Stimulated activated memory B cell treated with anti-CD40 and anti-IgM and Interleukin-4, amounts not matched to agents 10 μg/mL and 1 μg/mL and 100 μg/mL, for 72 hours (primary cell): ENCODE measurements at regions not wholly inside any gene's neighbourhood (a gene's known extent, or its start where the extent isn't known, plus 50 kb on each side); places are given as distances from the start of the nearest gene placed in this dataset.

ENCODE experiments used
- ATAC-seq: fragments of 150-1000 bp; cut with Tn5 transposase; 2 replicates; pipeline ENCODE4 v1.10.0; 2021
- H3K27ac Mint-ChIP-seq: one replicate; pipeline ENCODE4 v1.8.0; 2022; ENCODE audit warnings: mild to moderate bottlenecking, mixed read lengths
- H3K27me3 Mint-ChIP-seq: one replicate; pipeline ENCODE4 v1.8.0; 2022; ENCODE audit warnings: mixed read lengths
- H3K36me3 Mint-ChIP-seq: one replicate; pipeline ENCODE4 v1.8.0; 2022; ENCODE audit warnings: mixed read lengths
- H3K4me1 Mint-ChIP-seq: one replicate; pipeline ENCODE4 v1.8.0; 2022; ENCODE audit warnings: mixed read lengths
- H3K4me3 Mint-ChIP-seq: one replicate; pipeline ENCODE4 v1.8.0; 2022; ENCODE audit warnings: mild to moderate bottlenecking, moderate library complexity, mixed read lengths
- H3K9me3 Mint-ChIP-seq: one replicate; pipeline ENCODE4 v1.8.0; 2022; ENCODE audit warnings: mixed read lengths

GRCh38 chr9:25260046-25260445, 418.2 kb downstream of the TUSC1 start:
- no peak for ATAC-seq
- H3K27ac Mint-ChIP-seq = no peak overlapping the region
- no peaks in the 10 kb centered on the region for H3K4me1 Mint-ChIP-seq
- H3K27me3 Mint-ChIP-seq = no peaks in the 10 kb centered on the region
- H3K36me3 Mint-ChIP-seq = no peaks in the 10 kb centered on the region
- no peak overlapping the region for H3K4me3 Mint-ChIP-seq
- H3K9me3 Mint-ChIP-seq = peaks cover 3% of the 10 kb centered on the region

DNA sequence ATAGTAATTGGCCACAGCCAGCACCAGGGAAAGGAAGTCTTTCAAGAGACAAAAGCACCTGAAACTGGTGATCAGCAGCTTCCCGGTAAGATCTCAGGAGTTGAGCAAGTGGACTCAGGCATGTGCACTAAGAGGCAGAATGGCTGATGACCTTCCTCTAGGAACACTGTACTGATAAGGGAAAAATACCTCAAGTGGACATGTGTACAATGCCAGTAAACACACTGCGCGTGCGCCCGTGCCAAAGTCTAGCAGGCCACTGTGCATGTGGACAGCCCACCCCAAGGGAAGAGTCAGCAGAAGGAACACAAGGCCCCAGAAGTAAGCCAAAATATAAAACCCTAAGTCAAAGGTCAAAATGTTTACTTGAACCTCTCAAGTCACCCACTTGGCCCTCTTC, 423.0 kb downstream of the TUSC1 start:
- Mint-ChIP-seq H3K9me3 (no peaks in the 10 kb centered on the region), H3K36me3 (no peaks in the 10 kb centered on the region), H3K4me1 (no peaks in the 10 kb centered on the region), H3K27ac (no peak overlapping the region), H3K4me3 (no peak overlapping the region), H3K27me3 (no peaks in the 10 kb centered on the region)
- no peak for ATAC-seq

DNA sequence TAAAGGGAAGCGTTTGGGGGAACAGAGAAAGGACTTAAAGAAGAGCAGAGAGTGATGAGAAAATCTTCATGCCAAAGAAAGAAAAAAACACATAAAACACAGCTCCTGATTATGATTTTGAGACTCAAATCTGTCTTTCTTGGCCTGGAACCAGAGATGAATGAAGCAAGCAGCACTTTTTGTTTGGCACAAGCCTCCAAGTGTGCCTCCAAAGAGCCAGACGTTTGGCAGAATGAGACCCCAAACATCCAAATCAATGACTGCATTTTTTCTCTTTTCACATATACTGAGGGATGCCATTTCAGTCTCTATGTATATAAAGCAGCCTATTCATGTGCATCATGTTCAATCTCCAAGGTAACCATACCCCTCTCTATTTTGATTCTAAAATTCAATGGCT, 424.2 kb downstream of the TUSC1 start:
- H3K9me3 Mint-ChIP-seq = peaks cover 3% of the 10 kb centered on the region
- H3K4me1 Mint-ChIP-seq = no peaks in the 10 kb centered on the region
- no peak for ATAC-seq
- H3K4me3 Mint-ChIP-seq = no peak overlapping the region
- H3K27me3 Mint-ChIP-seq = no peaks in the 10 kb centered on the region
- H3K36me3 Mint-ChIP-seq = no peaks in the 10 kb centered on the region
- H3K27ac Mint-ChIP-seq = no peak overlapping the region

- ATAC-seq = no peak
- H3K36me3 Mint-ChIP-seq = no peaks in the 10 kb centered on the region
- H3K27ac Mint-ChIP-seq = no peak overlapping the region
- H3K4me3 Mint-ChIP-seq = no peak overlapping the region
- no peaks in the 10 kb centered on the region for H3K27me3 Mint-ChIP-seq
- H3K4me1 Mint-ChIP-seq = no peaks in the 10 kb centered on the region
- peaks cover 8% of the 10 kb centered on the region for H3K9me3 Mint-ChIP-seq
These were observed 436.8 kb downstream of the TUSC1 start for GRCh38 chr9:25241421-25241820.

- Mint-ChIP-seq H3K27me3 (no peaks in the 10 kb centered on the region), H3K36me3 (no peaks in the 10 kb centered on the region), H3K4me3 (no peak overlapping the region), H3K27ac (no peak overlapping the region), H3K9me3 (peaks cover 10% of the 10 kb centered on the region), H3K4me1 (no peaks in the 10 kb centered on the region)
- no peak for ATAC-seq
These were observed 451.1 kb downstream of the TUSC1 start for GRCh38 chr9:25226901-25227686.

DNA sequence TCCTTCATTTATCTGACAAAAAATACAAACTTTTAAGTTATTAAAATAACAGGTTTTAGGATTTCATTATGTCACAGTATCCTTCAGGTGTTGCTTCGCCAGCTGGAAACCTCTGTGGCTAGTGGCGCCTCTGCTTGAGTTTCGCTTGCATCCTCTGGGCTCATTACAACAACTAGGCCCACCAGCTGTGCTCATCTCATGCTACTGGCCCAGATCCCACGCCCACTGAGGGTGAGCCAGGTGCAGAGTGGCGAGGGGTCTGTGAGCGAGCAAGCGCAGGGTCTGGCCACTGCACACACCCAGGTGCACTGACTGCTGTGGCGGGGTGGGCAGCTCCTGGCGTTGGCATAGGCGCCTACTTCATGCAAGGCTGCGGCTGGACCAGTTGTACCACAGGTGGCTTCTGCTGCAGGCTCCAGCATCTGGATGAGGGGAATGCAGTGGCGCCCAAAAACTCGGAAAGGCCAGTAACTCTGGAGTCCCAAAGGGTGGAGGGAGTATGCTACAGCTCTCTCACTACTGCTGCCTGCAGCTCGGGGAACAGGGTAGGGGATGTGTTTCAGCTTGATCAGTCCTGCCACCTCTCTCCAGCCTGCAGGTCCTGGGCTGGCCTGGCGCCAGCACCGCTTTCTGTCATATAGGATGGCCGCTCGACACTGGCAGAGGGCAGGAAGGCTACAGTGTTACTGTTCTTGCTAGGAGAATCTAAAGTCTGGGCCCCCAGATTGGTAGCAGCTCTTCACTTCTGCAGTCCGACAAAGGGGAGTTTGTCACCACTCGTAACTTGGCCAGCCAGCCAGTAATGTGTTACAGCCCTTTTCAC, 452.1 kb downstream of the TUSC1 start:
- Mint-ChIP-seq H3K36me3 (no peaks in the 10 kb centered on the region), H3K27me3 (no peaks in the 10 kb centered on the region), H3K27ac (no peak overlapping the region), H3K4me1 (no peaks in the 10 kb centered on the region), H3K4me3 (no peak overlapping the region), H3K9me3 (peaks cover 10% of the 10 kb centered on the region)
- peak; percentile 61 for ATAC-seq

- Mint-ChIP-seq H3K9me3 (peaks cover 2% of the 10 kb centered on the region), H3K4me1 (no peaks in the 10 kb centered on the region), H3K27ac (no peak overlapping the region), H3K4me3 (no peak overlapping the region), H3K36me3 (no peaks in the 10 kb centered on the region), H3K27me3 (no peaks in the 10 kb centered on the region)
- no peak for ATAC-seq
These were observed 453.2 kb downstream of the TUSC1 start for GRCh38 chr9:25224996-25225395.

GRCh38 chr9:25224309-25224708, 453.9 kb downstream of the TUSC1 start:
- H3K4me3 Mint-ChIP-seq = no peak overlapping the region
- H3K27me3 Mint-ChIP-seq = no peaks in the 10 kb centered on the region
- peaks cover 2% of the 10 kb centered on the region for H3K9me3 Mint-ChIP-seq
- no peak overlapping the region for H3K27ac Mint-ChIP-seq
- H3K36me3 Mint-ChIP-seq = no peaks in the 10 kb centered on the region
- H3K4me1 Mint-ChIP-seq = no peaks in the 10 kb centered on the region
- ATAC-seq = no peak

- Mint-ChIP-seq H3K4me1 (no peaks in the 10 kb centered on the region), H3K27ac (no peak overlapping the region), H3K9me3 (no peaks in the 10 kb centered on the region), H3K36me3 (no peaks in the 10 kb centered on the region), H3K4me3 (no peak overlapping the region), H3K27me3 (no peaks in the 10 kb centered on the region)
- no peak for ATAC-seq
These were observed 465.9 kb downstream of the TUSC1 start for GRCh38 chr9:25212361-25212760.

GRCh38 chr9:25207402-25208195, 470.6 kb downstream of the TUSC1 start:
- no peak overlapping the region for H3K27ac Mint-ChIP-seq
- H3K9me3 Mint-ChIP-seq = peaks cover 3% of the 10 kb centered on the region
- no peaks in the 10 kb centered on the region for H3K4me1 Mint-ChIP-seq
- no peak for ATAC-seq
- H3K27me3 Mint-ChIP-seq = no peaks in the 10 kb centered on the region
- H3K4me3 Mint-ChIP-seq = no peak overlapping the region
- no peaks in the 10 kb centered on the region for H3K36me3 Mint-ChIP-seq

DNA sequence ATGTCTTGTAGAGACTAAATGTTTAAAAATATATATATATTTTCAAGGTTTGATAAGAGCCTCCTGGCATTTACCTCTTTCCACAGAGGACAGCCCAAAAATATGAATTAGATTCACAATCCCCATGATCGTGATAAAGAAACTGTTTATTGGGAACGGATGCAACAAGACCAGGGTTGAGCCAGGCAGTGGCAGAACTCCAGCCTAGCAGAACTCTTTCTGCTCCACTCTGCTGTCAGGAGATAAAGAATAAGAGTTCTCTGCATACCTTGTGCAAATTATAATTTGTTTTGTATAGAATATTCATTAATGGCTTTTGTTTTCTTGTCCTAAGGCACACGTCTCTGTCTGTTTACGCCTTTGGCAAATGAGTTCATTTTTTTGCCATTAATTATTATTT, 472.2 kb downstream of the TUSC1 start:
- no peak for ATAC-seq
- H3K4me3 Mint-ChIP-seq = no peak overlapping the region
- peaks cover 9% of the 10 kb centered on the region for H3K9me3 Mint-ChIP-seq

GRCh38 chr9:25205285-25205684, 473.0 kb downstream of the TUSC1 start:
- no peaks in the 10 kb centered on the region for H3K36me3 Mint-ChIP-seq
- no peak overlapping the region for H3K27ac Mint-ChIP-seq
- no peaks in the 10 kb centered on the region for H3K27me3 Mint-ChIP-seq
- peaks cover 12% of the 10 kb centered on the region for H3K9me3 Mint-ChIP-seq
- no peaks in the 10 kb centered on the region for H3K4me1 Mint-ChIP-seq
- no peak for ATAC-seq
- H3K4me3 Mint-ChIP-seq = no peak overlapping the region

More for the DNA sequence above, 472.2 kb downstream of the TUSC1 start:
- H3K36me3 Mint-ChIP-seq = no peaks in the 10 kb centered on the region
- no peaks in the 10 kb centered on the region for H3K27me3 Mint-ChIP-seq
- H3K4me1 Mint-ChIP-seq = no peaks in the 10 kb centered on the region
- H3K27ac Mint-ChIP-seq = no peak overlapping the region

DNA sequence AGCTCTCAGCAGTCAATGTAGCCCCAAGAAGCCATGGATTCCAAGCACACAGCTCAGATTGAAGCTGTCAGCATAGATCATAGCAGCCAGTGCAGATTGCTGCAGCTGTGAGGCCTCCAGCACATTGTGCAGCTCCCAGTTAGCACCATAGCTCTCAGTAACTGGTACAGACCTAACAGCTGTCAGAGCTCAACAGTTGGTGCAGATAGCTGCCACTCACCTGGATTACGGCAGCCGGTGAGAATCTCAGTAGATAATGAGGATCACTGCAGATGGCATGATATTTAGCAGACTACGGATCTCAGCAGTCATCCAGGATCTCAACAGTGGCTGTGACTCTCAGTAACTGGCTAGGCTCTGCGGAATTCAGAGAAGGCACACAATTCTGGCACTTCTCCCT, 500.4 kb downstream of the TUSC1 start:
- Mint-ChIP-seq H3K4me3 (no peak overlapping the region), H3K36me3 (no peaks in the 10 kb centered on the region), H3K27ac (no peak overlapping the region), H3K27me3 (no peaks in the 10 kb centered on the region), H3K9me3 (peaks cover 20% of the 10 kb centered on the region), H3K4me1 (no peaks in the 10 kb centered on the region)
- ATAC-seq = no peak

- no peaks in the 10 kb centered on the region for H3K27me3 Mint-ChIP-seq
- H3K9me3 Mint-ChIP-seq = peaks cover 2% of the 10 kb centered on the region
- no peak for ATAC-seq
- H3K27ac Mint-ChIP-seq = no peak overlapping the region
- H3K4me3 Mint-ChIP-seq = no peak overlapping the region
- H3K36me3 Mint-ChIP-seq = no peaks in the 10 kb centered on the region
- H3K4me1 Mint-ChIP-seq = no peaks in the 10 kb centered on the region
These were observed 548.7 kb downstream of the TUSC1 start for GRCh38 chr9:25129537-25129936.

DNA sequence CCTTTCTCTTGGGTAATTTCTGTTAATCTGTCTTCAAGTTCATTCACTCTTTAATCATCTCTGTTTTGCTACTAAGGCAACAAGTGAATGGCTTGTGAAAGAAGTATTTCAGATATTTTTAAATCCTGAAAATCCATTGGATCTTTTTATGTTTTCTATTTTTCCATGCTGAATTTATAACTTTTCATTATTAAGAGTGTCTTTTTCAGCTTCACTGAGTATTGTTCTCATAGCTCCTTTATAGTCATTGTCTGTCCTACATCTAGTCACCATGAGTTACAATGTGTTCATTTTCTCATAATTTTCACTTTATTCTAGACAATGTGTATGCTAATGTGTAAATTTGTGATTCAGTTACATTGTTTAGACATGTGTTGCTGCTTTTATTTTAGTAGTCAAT, 556.4 kb downstream of the TUSC1 start:
- H3K4me3 Mint-ChIP-seq = no peak overlapping the region
- no peak for ATAC-seq
- H3K4me1 Mint-ChIP-seq = no peaks in the 10 kb centered on the region
- no peak overlapping the region for H3K27ac Mint-ChIP-seq
- no peaks in the 10 kb centered on the region for H3K36me3 Mint-ChIP-seq
- H3K9me3 Mint-ChIP-seq = peaks cover 9% of the 10 kb centered on the region
- H3K27me3 Mint-ChIP-seq = no peaks in the 10 kb centered on the region
